Left ventricle myocardium inferior (tissue), 1 donor: ENCODE measurements at regions not wholly inside any gene's neighbourhood (a gene's known extent, or its start where the extent isn't known, plus 50 kb on each side); places are given as distances from the start of the nearest gene placed in this dataset.

Experiments
- DNase-seq: peaks from one replicate; pipeline ENCODE4 v3.0.0-alpha.2; 2020
- H3K27ac ChIP-seq: fragments of 200-600 bp; replicated peaks from 2 replicates; pipeline ENCODE4 v1.8.0; 2021
- H3K27me3 ChIP-seq: fragments of 200-600 bp; 2 replicates; pipeline ENCODE4 v1.8.0; 2021; ENCODE audit warnings: low read depth
- H3K36me3 ChIP-seq: fragments of 200-600 bp; 2 replicates; pipeline ENCODE4 v1.8.0; 2021
- H3K4me1 ChIP-seq: fragments of 200-600 bp; 2 replicates; pipeline ENCODE4 v1.8.0; 2021
- H3K4me3 ChIP-seq: fragments of 200-600 bp; 2 replicates; pipeline ENCODE4 v1.8.0; 2021; ENCODE audit warnings: mild to moderate bottlenecking, moderate library complexity
- H3K9me3 ChIP-seq: fragments of 200-600 bp; replicated peaks from 2 replicates; pipeline ENCODE4 v1.8.0; 2021
- CTCF ChIP-seq: fragments of 200-600 bp; IDR thresholded peaks from 2 replicates; pipeline ENCODE4 v1.8.0; 2021; ENCODE audit warnings: antibody characterized with exemption, mild to moderate bottlenecking, borderline replicate concordance
- intact Hi-C: fragments of 100-400 bp; cut with micrococcal nuclease; formaldehyde crosslinking; loops from one replicate; pipeline ENCODE4 v1.11.0; 2022
- donor health status: DM: no; HTN: yes; CAD: no; lungs with severe emphysema.

- intact Hi-C loops, result loop anchor here (10.0 kb wide), 1 partner anchor 66 kb away; no protein-coding TSS in a partner anchor
- no peak for DNase-seq
- no peak overlapping the region for H3K27ac ChIP-seq
These were observed 473.1 kb upstream of the TCF4 start for GRCh38 chr18:56060967-56061541.

GRCh38 chr18:56052202-56052601 is 464.2 kb upstream of the TCF4 start:
- Histone ChIP-seq H3K4me1 (no peaks in the 10 kb centered on the region), H3K27me3 (no peaks in the 10 kb centered on the region), H3K36me3 (peaks cover 9% of the 10 kb centered on the region), H3K4me3 (no peak overlapping the region), H3K27ac (no peak overlapping the region), H3K9me3 (peaks cover 25% of the 10 kb centered on the region)
- intact Hi-C loops, result no loop called here
- TF ChIP-seq CTCF, result no peak
- DNase-seq, result no peak

More at GRCh38 chr18:56060967-56061541, 473.1 kb upstream of the TCF4 start:
- Histone ChIP-seq H3K27me3 (no peaks in the 10 kb centered on the region), H3K36me3 (no peaks in the 10 kb centered on the region), H3K4me1 (peaks cover under 1% of the 10 kb centered on the region), H3K4me3 (no peak overlapping the region), H3K9me3 (no peaks in the 10 kb centered on the region)
- no peak for TF ChIP-seq CTCF

GRCh38 chr18:56044239-56044638 is 456.2 kb upstream of the TCF4 start:
- no peak for TF ChIP-seq CTCF
- Histone ChIP-seq H3K27ac (no peak overlapping the region), H3K36me3 (peaks cover 9% of the 10 kb centered on the region), H3K4me3 (no peak overlapping the region), H3K27me3 (no peaks in the 10 kb centered on the region), H3K9me3 (peaks cover 20% of the 10 kb centered on the region), H3K4me1 (no peaks in the 10 kb centered on the region)
- no peak for DNase-seq
- intact Hi-C loops, result no loop called here

- TF ChIP-seq CTCF, result no peak
- Histone ChIP-seq H3K27me3 (no peaks in the 10 kb centered on the region), H3K4me1 (no peaks in the 10 kb centered on the region), H3K27ac (no peak overlapping the region), H3K9me3 (peaks cover 14% of the 10 kb centered on the region), H3K4me3 (no peak overlapping the region), H3K36me3 (peaks cover 9% of the 10 kb centered on the region)
- intact Hi-C loops, result no loop called here
- no peak for DNase-seq
These were observed 455.7 kb upstream of the TCF4 start for GRCh38 chr18:56043641-56044061.

GRCh38 chr18:56042915-56043536 is 455.0 kb upstream of the TCF4 start:
- no peak for DNase-seq
- no peak overlapping the region for H3K4me3 ChIP-seq
- no peak for TF ChIP-seq CTCF
- intact Hi-C loops, result no loop called here
- H3K27me3 ChIP-seq, result no peaks in the 10 kb centered on the region
- H3K4me1 ChIP-seq, result no peaks in the 10 kb centered on the region
- peaks cover 8% of the 10 kb centered on the region for H3K9me3 ChIP-seq
- H3K27ac ChIP-seq, result no peak overlapping the region
- H3K36me3 ChIP-seq, result peaks cover 2% of the 10 kb centered on the region
